HL-60 (cell line): ENCODE measurements at regions not wholly inside any gene's neighbourhood (a gene's known extent, or its start where the extent isn't known, plus 50 kb on each side); places are given as distances from the start of the nearest gene placed in this dataset.

ENCODE experiments used
- CTCF ChIP-seq: IDR thresholded peaks from one replicate; pipeline ENCODE4 v1.5.1; 2011; ENCODE audit warnings: low read length, control low read depth, inconsistent platforms; ENCODE audit not compliant: insufficient read depth
- GABPA ChIP-seq: IDR thresholded peaks from 2 replicates; pipeline ENCODE4 v1.6.1; 2012; ENCODE audit warnings: low read depth
- POLR2AphosphoS5 ChIP-seq: IDR thresholded peaks from 2 replicates; pipeline ENCODE4 v1.6.1; 2012; ENCODE audit warnings: low read depth
- REST ChIP-seq: IDR thresholded peaks from 2 replicates; pipeline ENCODE4 v1.6.1; 2012; ENCODE audit warnings: low read depth; ENCODE audit not compliant: insufficient replicate concordance
- SPI1 ChIP-seq: IDR thresholded peaks from 2 replicates; pipeline ENCODE4 v1.6.1; 2012; ENCODE audit warnings: low read depth, mild to moderate bottlenecking, borderline replicate concordance

GRCh38 chr21:24294171-24294570 lies 1313.1 kb downstream of the MRPL39 start:
- no peak for TF ChIP-seq POLR2AphosphoS5
- TF ChIP-seq CTCF: no peak
- TF ChIP-seq REST: no peak
- no peak for TF ChIP-seq GABPA
- no peak for TF ChIP-seq SPI1
